Astrocyte of the spinal cord (primary cell): ENCODE measurements at regions not wholly inside any gene's neighbourhood (a gene's known extent, or its start where the extent isn't known, plus 50 kb on each side); places are given as distances from the start of the nearest gene placed in this dataset.
"Not testable (repeated sequence)": the region's sequence is repeated elsewhere in the genome, so short reads cannot be mapped to it uniquely, and the experiment has no call there.

Experiments used
- DNase-seq: peaks from one replicate; pipeline ENCODE4 v3.0.0; 2011; ENCODE audit warnings: low read depth, low spot score
- H3K4me3 ChIP-seq: 2 replicates; pipeline ENCODE4 v1.5.1; 2011; ENCODE audit warnings: low read depth, mild to moderate bottlenecking, low read length, moderate library complexity
- in situ Hi-C: cut with HindIII; loops from 2 replicates; pipeline ENCODE4 v1.10.0; 2017; ENCODE audit warnings: low sequenced_read_pairs
- TF ChIP-seq, protein P1 (sequence below): IDR thresholded peaks from 2 replicates; pipeline ENCODE4 v1.5.1; 2012; ENCODE audit warnings: low read depth, mild to moderate bottlenecking, low read length, inconsistent platforms

GRCh38 chr11:90286640-90287039 is 63.8 kb upstream of the CHORDC1 start:
- DNase-seq = no peak
- in situ Hi-C loops = no loop called here
- H3K4me3 ChIP-seq = no peak overlapping the region
- TF ChIP-seq, protein P1, sequence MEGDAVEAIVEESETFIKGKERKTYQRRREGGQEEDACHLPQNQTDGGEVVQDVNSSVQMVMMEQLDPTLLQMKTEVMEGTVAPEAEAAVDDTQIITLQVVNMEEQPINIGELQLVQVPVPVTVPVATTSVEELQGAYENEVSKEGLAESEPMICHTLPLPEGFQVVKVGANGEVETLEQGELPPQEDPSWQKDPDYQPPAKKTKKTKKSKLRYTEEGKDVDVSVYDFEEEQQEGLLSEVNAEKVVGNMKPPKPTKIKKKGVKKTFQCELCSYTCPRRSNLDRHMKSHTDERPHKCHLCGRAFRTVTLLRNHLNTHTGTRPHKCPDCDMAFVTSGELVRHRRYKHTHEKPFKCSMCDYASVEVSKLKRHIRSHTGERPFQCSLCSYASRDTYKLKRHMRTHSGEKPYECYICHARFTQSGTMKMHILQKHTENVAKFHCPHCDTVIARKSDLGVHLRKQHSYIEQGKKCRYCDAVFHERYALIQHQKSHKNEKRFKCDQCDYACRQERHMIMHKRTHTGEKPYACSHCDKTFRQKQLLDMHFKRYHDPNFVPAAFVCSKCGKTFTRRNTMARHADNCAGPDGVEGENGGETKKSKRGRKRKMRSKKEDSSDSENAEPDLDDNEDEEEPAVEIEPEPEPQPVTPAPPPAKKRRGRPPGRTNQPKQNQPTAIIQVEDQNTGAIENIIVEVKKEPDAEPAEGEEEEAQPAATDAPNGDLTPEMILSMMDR = no peak

- in situ Hi-C loops = no loop called here
- no peak overlapping the region for H3K4me3 ChIP-seq
- TF ChIP-seq, protein P1 = no peak
- DNase-seq = no peak
Measured at GRCh38 chr11:90284171-90284570, 61.3 kb upstream of the CHORDC1 start.

- DNase-seq, in situ Hi-C loops, H3K4me3 ChIP-seq: not testable (repeated sequence)
Measured at GRCh38 chr11:90282551-90283071, 59.8 kb upstream of the CHORDC1 start.

DNA sequence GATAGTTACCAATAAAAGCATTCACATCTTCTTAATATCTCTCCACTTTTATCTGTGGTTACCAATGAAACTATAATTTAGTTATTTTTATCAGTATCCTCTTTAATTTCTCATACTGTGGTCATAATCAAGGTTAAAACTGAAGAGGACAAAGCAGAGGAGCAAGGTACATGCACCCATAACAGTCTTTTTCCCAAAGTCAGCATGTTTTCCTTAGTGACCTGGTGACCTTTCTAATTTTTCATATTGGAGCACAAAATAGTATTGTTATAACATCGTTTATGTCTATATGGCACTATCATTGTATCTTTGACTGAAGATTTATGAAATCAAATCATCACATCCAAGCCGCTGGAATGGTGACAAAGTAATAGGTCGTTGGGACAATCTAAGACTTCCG is 51.5 kb upstream of the CHORDC1 start:
- TF ChIP-seq, protein P1 = no peak
- DNase-seq = no peak
- in situ Hi-C loops = no loop called here
- no peak overlapping the region for H3K4me3 ChIP-seq
